Heart right ventricle (tissue), 16 donors: ENCODE measurements at regions not wholly inside any gene's neighbourhood (a gene's known extent, or its start where the extent isn't known, plus 50 kb on each side); places are given as distances from the start of the nearest gene placed in this dataset.

ENCODE experiments used
- ATAC-seq, 8 donors: fragments of 200-7000 bp; cut with Tn5 transposase; one replicate each; pipeline ENCODE4 v1.9.1; 2020; ENCODE audit warnings: mild to moderate bottlenecking in 8 of 8, moderate library complexity in 8 of 8, moderate number of reproducible peaks in 1 of 8
- DNase-seq, 2 donors: peaks; one replicate each; pipeline ENCODE4 v3.0.0-alpha.2; 2020
- H3K27ac ChIP-seq, 10 donors: fragments of 200-600 bp; sonication (generic) in 2 of 10; one replicate each; pipeline versions ENCODE4 v1.5.0 to v1.8.0; 2020 to 2022; ENCODE audit warnings: mild to moderate bottlenecking in 3 of 10
- H3K27me3 ChIP-seq, 7 donors: fragments of 200-600 bp; one replicate each; pipeline ENCODE4 v1.8.0; 2021 to 2022; ENCODE audit warnings: mild to moderate bottlenecking in 2 of 7
- H3K36me3 ChIP-seq, 9 donors: fragments of 200-600 bp; sonication (generic) in 1 of 9; one replicate each; pipeline versions ENCODE4 v1.5.0 to v1.8.0; 2020 to 2022; ENCODE audit warnings: mild to moderate bottlenecking in 2 of 9
- H3K4me1 ChIP-seq, 9 donors: fragments of 200-600 bp; sonication (generic) in 1 of 9; one replicate each; pipeline versions ENCODE4 v1.5.0 to v1.8.0; 2020 to 2022; ENCODE audit warnings: mild to moderate bottlenecking in 4 of 9
- H3K4me3 ChIP-seq, 10 donors: fragments of 200-600 bp; sonication (generic) in 2 of 10; one replicate each; pipeline versions ENCODE4 v1.5.0 to v1.8.0; 2020 to 2022; ENCODE audit warnings: mild to moderate bottlenecking in 7 of 10, moderate library complexity in 2 of 10
- H3K9me3 ChIP-seq, 11 donors: fragments of 200-600 bp in 10 of 11; sonication (generic) in 2 of 11; one replicate each; pipeline versions ENCODE4 v1.5.0 to v1.8.0; 2013 to 2022; ENCODE audit warnings: mild to moderate bottlenecking in 2 of 11, control low read depth in 1 of 11, moderate library complexity in 1 of 11
- WGBS, 2 donors: extraction: QIAGEN DNeasy Blood & Tissue Kit; methylation state at CpG; one replicate each; pipeline ENCODE4 v1.1.7; 2013; ENCODE audit warnings: inconsistent platforms in 1 of 2; 5-methylcytosine and 5-hydroxymethylcytosine counted together
- intact Hi-C, 10 donors: fragments of 100-400 bp; cut with DNase I; formaldehyde crosslinking; loops; one replicate each; pipeline versions ENCODE4 v1.11.1 to v1.14.2; 2022
- TF ChIP-seq, protein P1 (sequence below), 9 donors: fragments of 200-600 bp; sonication (generic) in 2 of 9; IDR thresholded peaks; one replicate each; pipeline versions ENCODE4 v1.5.0 to v1.8.0; 2021 to 2022; ENCODE audit warnings: antibody characterized with exemption in 9 of 9, mild to moderate bottlenecking in 5 of 9, moderate library complexity in 1 of 9
- donor health status: Arrhythmogenic right ventricular cardiomyopathy.
- donor health status: ischemic (EF 13 %, LVEDD 7.1; RV severe dilation, severe dysfunction).
- donor health status: healthy with polysubstance abuse.
- donor health status: DM: no; HTN: yes; CAD: no.
- donor health status: DM: no; HTN: no; CAD: no.
- donor health status: ischemic (EF 25% LVEDD 6.9; RV normal size, moderate dysfunction).
- donor health status: ischemic (EF 25% LVEDD 5.7; RV mildly dilated, moderate dysfunction).
- donor health status: healthy.
- donor health status: DM: yes; HTN: yes; CAD: no.
- donor health status: Ischemic cardiomyopathy.
- donor health status: ischemic (EF 35%, LVEDD 5.7; RV mildly dilated, moderate dysfunction).
- donor health status: nonischemic (EF 11% LVEDD 7.7; RV severe dilation, severe dysfunction).
- donor health status: DM: yes; HTN: yes; CAD: no.
- donor health status: PGD.
- donor health status: ischemic (EF 29% LVEDD 5.4; RV normal size, mild dysfunction).
- donor health status: nonischemic (EF 23%, LVEDD 6.1; RV moderate dilation, normal function).

DNA sequence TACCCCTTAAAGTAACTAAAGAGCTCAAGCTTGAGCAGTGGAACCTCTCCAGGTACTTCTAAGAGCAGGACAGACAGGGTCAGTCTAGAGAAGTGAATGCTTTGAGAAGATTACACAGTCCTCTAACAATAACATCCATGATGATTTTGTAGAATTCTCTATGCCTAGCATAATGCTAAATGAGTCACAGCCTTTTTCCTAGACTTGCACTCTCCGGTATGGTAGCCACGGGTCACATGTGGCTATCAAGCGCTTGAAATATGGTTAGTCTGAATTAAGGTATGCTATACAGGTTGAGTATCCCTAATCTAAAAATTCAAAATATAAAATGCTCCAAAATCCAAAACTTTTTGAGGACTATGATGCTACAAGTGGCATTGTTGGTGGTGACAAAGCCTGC is 166.6 kb upstream of the MKLN1 start:
- no peaks in the 10 kb centered on the region for H3K9me3 ChIP-seq
- WGBS, 2 donors, result 93 to 95% methylated on average over 3 of the region's 3 CpGs
- no peaks in the 10 kb centered on the region for H3K36me3 ChIP-seq
- TF ChIP-seq, protein P1, sequence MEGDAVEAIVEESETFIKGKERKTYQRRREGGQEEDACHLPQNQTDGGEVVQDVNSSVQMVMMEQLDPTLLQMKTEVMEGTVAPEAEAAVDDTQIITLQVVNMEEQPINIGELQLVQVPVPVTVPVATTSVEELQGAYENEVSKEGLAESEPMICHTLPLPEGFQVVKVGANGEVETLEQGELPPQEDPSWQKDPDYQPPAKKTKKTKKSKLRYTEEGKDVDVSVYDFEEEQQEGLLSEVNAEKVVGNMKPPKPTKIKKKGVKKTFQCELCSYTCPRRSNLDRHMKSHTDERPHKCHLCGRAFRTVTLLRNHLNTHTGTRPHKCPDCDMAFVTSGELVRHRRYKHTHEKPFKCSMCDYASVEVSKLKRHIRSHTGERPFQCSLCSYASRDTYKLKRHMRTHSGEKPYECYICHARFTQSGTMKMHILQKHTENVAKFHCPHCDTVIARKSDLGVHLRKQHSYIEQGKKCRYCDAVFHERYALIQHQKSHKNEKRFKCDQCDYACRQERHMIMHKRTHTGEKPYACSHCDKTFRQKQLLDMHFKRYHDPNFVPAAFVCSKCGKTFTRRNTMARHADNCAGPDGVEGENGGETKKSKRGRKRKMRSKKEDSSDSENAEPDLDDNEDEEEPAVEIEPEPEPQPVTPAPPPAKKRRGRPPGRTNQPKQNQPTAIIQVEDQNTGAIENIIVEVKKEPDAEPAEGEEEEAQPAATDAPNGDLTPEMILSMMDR (IDR thresholded peaks at IDR 0.05), result no peak
- DNase-seq (no peak), ATAC-seq (no peak)
- H3K4me3 ChIP-seq, result no peak overlapping the region
- intact Hi-C loops, result no loop called here
- H3K4me1 ChIP-seq, result peaks cover 0 to 5% (median 0%) of the 10 kb centered on the region in 9 donors
- no peaks in the 10 kb centered on the region for H3K27me3 ChIP-seq
- no peak overlapping the region for H3K27ac ChIP-seq

DNA sequence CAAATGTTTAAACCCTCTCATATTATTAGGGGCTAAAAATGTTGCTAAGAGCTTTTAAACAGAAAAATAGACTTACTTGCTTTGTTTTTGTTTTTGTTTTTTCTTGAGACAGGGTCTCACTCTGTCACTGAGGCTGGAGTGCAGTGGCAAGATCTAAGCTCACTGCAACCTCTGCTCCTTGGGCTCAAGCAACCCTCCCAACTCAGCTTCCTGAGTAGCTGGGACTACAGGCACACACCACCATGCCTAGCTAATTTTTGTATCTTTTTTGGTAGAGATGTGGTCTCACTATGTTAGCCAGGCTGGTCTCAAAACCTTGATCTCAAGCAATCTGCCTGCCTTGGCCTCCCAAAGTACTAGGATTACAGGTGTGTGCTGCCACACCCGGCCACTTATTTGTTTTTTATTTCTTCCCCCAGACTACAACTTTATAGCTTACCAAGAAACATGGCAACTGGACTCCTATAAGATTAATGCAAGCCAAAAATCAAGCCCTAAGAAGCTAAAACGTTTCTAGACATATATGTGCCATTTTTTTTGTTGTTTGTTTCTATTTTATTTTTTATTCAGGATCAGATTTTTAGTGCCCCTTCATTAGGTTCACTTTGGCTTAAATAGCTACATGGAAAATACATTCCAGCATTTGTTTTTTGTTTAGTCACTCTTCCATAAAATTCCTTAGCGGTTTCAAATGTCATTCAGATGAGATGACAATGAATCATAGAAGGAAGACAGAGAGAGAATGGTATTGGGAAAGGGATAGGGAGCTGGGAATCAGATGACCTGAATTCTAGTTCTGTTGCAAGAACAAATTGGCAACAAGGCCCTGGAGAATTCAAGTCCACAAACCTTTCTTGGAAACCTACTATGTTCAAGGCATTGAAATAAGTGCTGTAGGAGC is 163.4 kb upstream of the MKLN1 start:
- Histone ChIP-seq H3K9me3 (no peaks in the 10 kb centered on the region), H3K27me3 (no peaks in the 10 kb centered on the region), H3K36me3 (no peaks in the 10 kb centered on the region), H3K4me1 (no peaks in the 10 kb centered on the region), H3K27ac (no peak overlapping the region), H3K4me3 (no peak overlapping the region)
- intact Hi-C loops, result no loop called here
- WGBS, 2 donors, result 67 to 68% methylated on average over 3 of the region's 3 CpGs
- peak in 1 of 8 donors; percentile 63 for ATAC-seq
- DNase-seq, result no peak
- TF ChIP-seq, protein P1 (IDR thresholded peaks at IDR 0.05), result no peak

DNA sequence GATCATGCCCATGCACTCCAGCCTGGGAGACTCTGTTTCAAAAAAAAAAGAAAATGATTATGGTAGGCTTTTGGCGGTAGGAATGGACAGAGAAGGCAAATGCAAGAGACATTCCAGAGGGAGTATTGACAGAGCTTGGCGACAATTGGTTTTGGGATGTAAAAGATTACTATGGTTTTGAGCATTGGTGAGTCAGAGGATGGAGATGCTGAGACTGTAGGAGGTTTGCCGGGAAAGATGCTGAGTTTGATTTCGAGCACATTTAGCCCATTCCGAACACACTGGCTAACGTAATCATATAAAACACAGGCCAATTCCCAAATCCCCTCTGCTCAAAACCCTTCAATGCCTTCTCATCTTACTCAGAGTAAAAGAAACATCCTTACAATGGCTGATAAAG is 161.6 kb upstream of the MKLN1 start:
- no peaks in the 10 kb centered on the region for H3K4me1 ChIP-seq
- ATAC-seq, result no peak
- H3K36me3 ChIP-seq, result no peaks in the 10 kb centered on the region
- 96% methylated on average over 6 of the region's 6 CpGs for WGBS, 2 donors
- TF ChIP-seq, protein P1 (IDR thresholded peaks at IDR 0.05), result no peak
- H3K27me3 ChIP-seq, result no peaks in the 10 kb centered on the region
- DNase-seq, result no peak
- no peak overlapping the region for H3K4me3 ChIP-seq
- no peaks in the 10 kb centered on the region for H3K9me3 ChIP-seq
- intact Hi-C loops, result no loop called here
- H3K27ac ChIP-seq, result no peak overlapping the region

DNA sequence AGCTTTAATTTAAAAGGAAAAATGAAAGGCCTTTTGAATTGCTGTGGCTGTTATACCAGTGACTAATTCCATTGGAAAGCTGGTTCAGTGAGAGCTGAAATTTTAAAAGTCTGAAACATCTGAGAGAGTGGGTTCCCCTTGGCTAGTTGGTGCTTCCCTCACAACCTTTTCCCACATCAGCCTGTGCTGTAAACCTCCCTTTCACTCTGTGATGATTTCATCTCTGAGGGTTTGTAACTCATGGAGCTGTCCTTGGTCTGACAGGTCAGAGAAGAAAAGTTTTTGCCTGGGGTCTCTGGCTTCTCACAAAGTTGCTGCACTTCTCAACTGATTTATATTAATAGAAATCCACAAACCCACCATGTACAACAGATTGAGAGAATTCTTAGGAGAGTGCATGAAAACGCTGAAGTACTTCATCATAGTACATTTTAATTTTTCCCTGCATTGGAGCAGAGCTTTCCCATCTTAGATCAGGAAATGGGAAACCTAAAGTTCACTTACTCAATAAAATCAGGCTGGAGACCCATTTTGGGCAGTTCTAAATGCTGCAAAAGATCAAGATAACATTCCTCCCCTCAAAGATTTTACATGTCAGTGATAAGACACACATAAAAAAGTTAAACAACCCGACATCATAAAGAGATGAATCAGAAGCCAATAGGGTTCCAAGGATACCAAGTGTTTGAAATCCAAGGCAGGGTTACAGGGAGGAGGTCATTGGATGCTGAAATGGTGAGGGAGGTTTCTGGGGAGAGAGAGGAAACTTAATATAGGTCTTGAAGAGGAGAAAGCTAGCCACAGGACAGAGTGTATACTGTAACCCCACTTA is 157.0 kb upstream of the MKLN1 start:
- no peaks in the 10 kb centered on the region for H3K4me1 ChIP-seq
- WGBS, 2 donors, result 72 to 75% methylated on average over 2 of the region's 2 CpGs
- no peak for DNase-seq
- no peaks in the 10 kb centered on the region for H3K36me3 ChIP-seq
- H3K4me3 ChIP-seq, result no peak overlapping the region
- intact Hi-C loops, result no loop called here
- no peaks in the 10 kb centered on the region for H3K9me3 ChIP-seq
- H3K27ac ChIP-seq, result no peak overlapping the region
- H3K27me3 ChIP-seq, result no peaks in the 10 kb centered on the region
- no peak for ATAC-seq
- TF ChIP-seq, protein P1 (IDR thresholded peaks at IDR 0.05), result no peak
